Erythroblast (primary cell): ENCODE measurements at regions not wholly inside any gene's neighbourhood (a gene's known extent, or its start where the extent isn't known, plus 50 kb on each side); places are given as distances from the start of the nearest gene placed in this dataset.
"Not testable (repeated sequence)": the region's sequence is repeated elsewhere in the genome, so short reads cannot be mapped to it uniquely, and the experiment has no call there.

Experiments
- DNase-seq, 2 experiments: peaks; one replicate each; lab custom pipeline; 2025; lab: John Stamatoyannopoulos, UW
- GATA1 ChIP-seq: IDR thresholded peaks from 2 replicates; pipeline ENCODE4 v1.6.1; 2011; ENCODE audit warnings: low read depth, mild to moderate bottlenecking, control low read depth, low read length, moderate library complexity
- POLR2A ChIP-seq: IDR thresholded peaks from 2 replicates; pipeline ENCODE4 v1.6.1; 2011; ENCODE audit warnings: mild to moderate bottlenecking, low read length

DNA sequence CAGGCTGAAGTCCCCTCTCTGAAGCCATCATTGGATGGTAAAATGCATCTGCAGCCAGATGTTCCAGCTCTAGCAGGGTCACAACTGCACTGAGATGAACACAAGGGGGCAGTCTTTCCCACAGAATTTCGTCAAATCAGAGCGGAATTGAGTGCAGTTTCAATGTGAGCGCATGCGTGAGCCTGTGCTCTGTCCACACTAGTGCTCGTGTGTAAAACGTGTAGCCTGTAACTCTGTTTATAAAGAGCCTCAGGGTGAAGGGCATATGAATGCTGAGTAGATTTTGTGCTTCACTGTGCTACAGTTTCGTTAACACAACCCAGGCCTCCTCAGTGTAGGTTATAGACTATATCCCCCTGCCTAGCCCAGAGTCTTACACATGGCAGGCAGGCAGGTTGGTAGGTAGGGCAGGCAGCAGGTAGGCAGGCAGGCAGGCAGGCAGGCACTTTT lies 92.7 kb upstream of the GOLGA6L4 start:
- no peak for TF ChIP-seq POLR2A
- no peak for TF ChIP-seq GATA1
- DNase-seq, result peak; percentile 79 to 87

GRCh38 chr15:84143753-84144314 lies 91.7 kb upstream of the GOLGA6L4 start:
- no peak for DNase-seq
- TF ChIP-seq GATA1 (no peak), POLR2A (no peak)

- DNase-seq, result not testable (repeated sequence)
Observed at GRCh38 chr15:84144946-84145345, 90.6 kb upstream of the GOLGA6L4 start.

- not testable (repeated sequence) for DNase-seq
Observed at GRCh38 chr15:84146299-84146698, 89.3 kb upstream of the GOLGA6L4 start.

DNA sequence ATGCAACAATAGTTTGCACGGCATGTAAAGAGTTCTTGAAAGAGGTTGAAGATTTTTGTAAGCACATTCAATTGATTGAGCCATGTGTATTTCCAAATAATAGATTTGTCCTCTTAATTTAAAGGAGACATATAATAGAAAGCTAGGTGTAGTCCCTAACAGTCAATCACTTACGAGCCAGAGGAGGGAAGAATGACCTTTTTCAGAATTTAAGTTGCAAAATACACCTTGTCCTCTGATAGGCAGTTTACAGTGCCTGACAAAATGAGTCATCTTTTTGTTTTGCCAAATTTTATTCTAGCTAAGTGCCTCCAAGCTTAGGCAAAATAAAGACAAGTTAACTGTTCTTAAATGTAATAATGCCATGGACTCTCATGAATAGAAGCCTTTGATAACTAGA lies 88.3 kb upstream of the GOLGA6L4 start:
- DNase-seq, result not testable (repeated sequence)

GRCh38 chr15:84151205-84151931 lies 84.2 kb upstream of the GOLGA6L4 start:
- no peak for DNase-seq
- TF ChIP-seq GATA1 (no peak), POLR2A (no peak)

DNA sequence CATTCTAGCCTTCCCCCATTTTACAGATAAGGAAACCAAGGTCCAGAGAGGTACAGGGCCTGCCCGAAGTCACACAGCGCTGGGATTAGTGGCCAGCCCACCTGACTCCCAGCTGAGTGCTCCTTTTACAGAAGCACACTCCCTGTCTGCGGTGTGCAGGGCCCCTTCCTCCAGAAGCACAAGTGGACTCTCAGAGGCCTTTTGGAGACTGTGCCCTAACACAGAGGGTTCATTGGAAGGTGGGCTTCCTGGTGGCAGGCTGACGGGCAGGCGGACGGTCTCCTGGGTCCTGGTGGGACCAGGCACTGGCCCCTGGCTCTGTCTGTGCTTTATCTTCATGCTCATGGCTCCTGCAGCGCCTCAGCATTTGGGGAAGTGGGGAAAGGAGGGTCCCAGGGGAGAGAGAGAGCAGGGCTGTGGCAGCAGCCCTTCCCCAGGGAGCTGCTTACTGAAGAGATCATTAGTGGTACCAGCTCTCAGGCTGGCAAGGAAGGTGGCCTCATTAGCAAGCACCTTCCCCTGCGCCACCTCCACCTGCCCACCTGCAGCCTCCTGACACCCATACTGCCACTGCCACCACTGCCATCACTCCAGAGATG lies 83.1 kb upstream of the GOLGA6L4 start:
- DNase-seq, result not testable (repeated sequence)

DNA sequence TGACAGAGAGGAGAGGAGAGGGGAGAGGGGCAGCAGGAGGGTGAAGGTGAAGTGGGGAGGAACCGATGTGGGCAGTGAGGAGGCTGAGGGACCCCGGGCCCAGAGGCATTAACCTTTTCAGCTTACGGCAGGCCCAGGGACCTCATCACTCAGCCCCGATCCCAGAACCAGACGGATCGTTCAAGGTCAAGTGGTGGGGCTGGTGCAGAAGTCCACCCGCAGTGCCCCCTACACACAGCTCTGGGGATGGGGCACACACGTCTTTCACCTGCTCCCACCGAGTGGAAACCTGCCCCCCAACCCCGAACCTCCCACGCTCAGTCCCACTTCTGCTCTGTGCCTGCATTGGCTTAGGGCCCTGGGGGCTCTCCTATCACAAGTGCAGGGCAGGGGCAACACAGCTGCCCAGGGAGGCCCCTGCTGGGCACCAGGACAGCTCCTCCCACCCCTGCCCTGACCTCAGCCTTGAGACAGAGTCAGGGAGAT lies 81.9 kb upstream of the GOLGA6L4 start:
- DNase-seq, result not testable (repeated sequence)

- DNase-seq, result not testable (repeated sequence)
Observed at GRCh38 chr15:84154314-84154713, 81.3 kb upstream of the GOLGA6L4 start.

DNA sequence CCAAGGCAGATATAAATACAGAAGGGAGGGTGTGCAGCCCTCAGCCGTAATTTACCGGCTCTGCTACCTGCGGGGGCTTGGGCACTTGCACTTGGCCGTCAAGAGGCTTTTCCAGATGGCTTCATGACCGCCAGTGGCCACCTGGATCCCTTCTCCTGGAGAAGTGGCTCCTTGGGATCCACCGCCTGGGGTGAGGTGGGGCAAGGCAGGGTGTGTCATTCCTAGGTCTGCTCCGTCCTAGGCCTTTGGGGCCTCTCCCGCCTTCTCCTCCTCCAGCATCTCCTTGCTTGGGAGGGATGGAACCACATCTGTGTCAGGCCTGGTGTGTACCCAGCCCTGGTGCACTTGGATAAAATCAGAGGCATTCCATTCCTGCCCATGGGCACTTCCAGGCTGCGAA lies 80.8 kb upstream of the GOLGA6L4 start:
- DNase-seq, result not testable (repeated sequence)

DNA sequence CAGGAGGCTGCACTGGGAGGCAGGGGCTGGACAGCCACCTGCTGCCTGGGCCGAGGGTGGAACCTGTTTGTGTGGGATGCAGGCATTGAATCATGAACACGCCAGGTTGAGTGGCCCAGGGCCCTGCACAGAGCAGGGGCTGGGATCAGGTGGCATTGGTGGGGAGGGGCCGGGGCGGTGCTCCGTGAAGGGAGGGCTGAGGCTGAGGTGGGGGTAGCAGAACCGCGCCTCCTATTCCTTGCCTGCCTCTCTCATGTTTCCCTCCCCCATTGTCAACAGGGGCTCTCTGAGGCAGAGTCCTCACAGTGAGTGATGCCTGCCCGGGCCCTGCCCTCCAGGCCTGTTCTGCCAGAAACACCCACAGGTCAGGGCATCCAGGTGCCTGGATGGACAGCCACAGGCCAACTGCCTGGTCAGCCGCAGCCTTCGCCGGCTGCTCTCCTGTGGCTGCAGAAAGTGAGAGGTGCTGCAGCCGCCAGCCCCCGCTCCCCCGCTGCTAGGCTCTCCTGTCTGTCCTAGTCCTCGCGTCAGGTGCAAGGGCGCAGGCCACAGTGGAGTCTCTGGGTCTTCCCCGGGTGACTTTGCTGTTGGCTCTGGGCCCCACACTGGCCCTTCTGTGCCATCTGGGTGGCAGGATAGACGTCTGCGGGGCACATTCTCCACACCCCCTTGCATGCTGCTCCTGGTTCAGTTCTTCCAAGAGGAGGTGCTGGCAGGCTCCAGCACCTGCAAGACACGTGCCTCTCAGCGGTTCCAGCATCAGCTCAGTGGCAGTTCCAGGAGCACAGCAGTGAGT lies 79.6 kb upstream of the GOLGA6L4 start:
- not testable (repeated sequence) for DNase-seq

DNA sequence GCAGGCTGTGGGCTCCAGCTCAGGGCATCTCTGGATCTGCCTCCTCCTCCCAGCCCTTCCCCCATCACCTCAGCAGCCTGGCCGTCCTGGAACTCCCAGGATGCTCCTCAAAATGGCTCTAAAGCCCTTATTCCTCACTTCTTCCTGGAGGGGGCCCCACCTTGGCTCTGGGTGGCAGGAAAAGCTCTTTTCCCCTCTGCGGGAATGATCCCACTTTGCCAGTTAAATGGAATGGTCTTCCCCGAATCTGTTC lies 79.1 kb upstream of the GOLGA6L4 start:
- DNase-seq, result not testable (repeated sequence)

DNA sequence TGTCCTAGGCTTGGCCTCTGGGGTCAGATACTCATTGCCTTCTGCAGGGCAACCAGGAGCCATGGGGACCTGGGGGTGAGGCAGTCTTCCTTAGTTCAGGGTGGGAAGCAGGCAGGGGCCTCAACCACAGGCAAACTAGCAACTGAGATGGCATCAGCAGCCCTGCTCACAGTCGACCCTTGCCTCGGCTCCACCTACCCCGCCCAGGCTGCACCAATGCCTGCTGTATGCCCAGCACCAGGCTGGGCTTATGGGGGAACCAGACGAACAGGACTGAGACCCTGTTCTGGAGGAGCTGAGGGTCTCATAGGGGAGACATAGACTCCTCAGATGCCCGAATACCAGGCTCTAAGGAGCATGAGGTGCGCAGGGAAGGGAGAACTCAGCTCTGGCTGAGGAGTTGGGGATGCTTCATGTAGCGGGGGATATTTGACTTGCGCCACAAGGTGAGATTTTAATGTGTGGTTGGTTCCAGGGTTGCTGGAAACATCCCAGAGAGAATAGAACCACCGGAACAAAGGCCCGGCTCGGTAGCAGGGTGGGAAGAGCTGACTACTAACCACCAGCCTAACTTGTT lies 78.4 kb upstream of the GOLGA6L4 start:
- DNase-seq, result not testable (repeated sequence)

DNA sequence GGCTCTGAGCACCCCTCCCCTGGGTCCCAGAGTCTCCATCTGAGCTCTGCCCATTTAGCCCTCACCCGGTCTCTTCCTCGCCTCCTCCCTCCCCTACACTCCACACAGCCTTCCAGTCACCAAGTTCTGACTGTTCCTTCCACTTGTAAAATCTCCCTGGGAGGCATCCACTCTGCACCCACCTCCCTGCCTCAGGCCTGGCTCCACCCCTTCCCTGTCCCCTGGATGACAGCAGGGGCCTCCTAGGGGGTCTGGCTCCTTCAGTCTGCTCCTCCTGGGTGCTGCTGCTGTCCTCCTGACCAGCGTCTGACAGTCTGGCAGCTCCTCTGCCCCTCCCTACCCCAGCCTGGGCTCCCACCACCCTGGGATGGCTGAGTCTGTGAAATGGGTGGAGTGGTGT lies 77.7 kb upstream of the GOLGA6L4 start:
- DNase-seq, result not testable (repeated sequence)

DNA sequence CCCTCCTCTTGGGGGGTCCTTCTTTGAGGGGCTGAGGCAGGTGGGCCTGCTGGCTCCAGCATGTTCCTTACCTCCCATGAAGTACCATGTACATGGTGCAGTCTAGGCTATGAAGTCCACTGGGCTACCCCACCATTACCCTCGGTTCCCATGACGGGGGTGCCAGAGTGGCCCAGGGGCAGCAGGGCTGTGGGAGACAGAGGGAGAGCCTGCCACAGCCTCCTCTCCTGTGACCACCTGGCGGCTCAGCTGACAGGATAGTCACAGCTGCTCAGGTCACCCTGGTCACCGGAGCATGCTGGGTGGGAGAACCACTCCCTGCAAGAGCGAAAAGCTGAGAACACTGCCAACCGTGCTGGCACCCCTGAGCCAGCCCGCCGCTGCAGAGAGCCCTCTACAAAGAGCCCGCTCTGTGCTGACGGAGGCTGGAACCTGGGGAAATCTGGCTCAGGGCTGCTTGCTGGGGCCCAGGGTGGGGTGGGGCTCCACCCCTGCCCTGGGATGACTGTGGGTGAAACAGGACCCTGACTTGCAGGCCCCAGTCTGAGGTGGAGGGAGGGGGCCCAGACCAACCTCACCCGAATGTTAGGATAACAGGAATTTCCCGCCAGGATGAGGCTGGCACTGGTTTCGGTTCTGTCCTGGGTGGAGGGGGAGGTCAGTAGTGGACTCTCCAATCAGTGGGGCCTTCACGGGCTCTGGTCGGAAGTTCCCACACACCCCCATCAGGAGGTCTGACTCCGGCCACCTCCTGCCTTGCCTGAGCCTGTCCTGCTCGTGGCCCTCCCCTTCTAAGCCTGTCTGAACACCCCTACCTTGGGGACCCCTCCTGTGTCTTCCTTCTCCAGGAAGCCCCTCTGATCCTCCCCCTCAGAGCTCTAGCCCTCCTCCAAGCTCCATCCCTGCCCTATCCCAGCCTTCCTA lies 76.0 kb upstream of the GOLGA6L4 start:
- DNase-seq, result not testable (repeated sequence)

GRCh38 chr15:84164423-84165292 lies 70.9 kb upstream of the GOLGA6L4 start:
- DNase-seq, result peak in 1 of 2 experiments; percentile 25

GRCh38 chr15:84170029-84170428 lies 65.5 kb upstream of the GOLGA6L4 start:
- not testable (repeated sequence) for DNase-seq

GRCh38 chr15:84173231-84173610 lies 62.4 kb upstream of the GOLGA6L4 start:
- DNase-seq, result not testable (repeated sequence)
